CD4-positive, alpha-beta T cell (primary cell): ENCODE measurements at regions not wholly inside any gene's neighbourhood (a gene's known extent, or its start where the extent isn't known, plus 50 kb on each side); places are given as distances from the start of the nearest gene placed in this dataset.

Experiments
- ATAC-seq: fragments of 200-7000 bp; cut with Tn5 transposase; one replicate; pipeline ENCODE4 v1.10.0; 2022; ENCODE audit warnings: mild to moderate bottlenecking; ENCODE audit not compliant: poor library complexity
- CTCF ChIA-PET: fragments of 350-600 bp; sonication (Branson Sonifier 250); formaldehyde crosslinking; loops from one replicate; lab custom pipeline; 2021; ENCODE audit warnings: antibody characterized with exemption, inconsistent platforms; lab: Charles Lee
- POLR2A ChIA-PET: fragments of 350-600 bp; sonication (Branson Sonifier 250); formaldehyde crosslinking; loops from one replicate; lab custom pipeline; 2021; ENCODE audit warnings: antibody characterized with exemption, inconsistent platforms; lab: Charles Lee
- DNase-seq, 14 experiments: peaks; one replicate each; pipeline ENCODE4 v3.0.0-alpha.2; 2013 to 2020; ENCODE audit warnings: mixed read lengths in 2 of 14
- H3K27ac ChIP-seq, 2 donors: one replicate each; pipeline versions ENCODE4 v1.5.1 to v1.7.0; 2013; ENCODE audit warnings: low read length in 2 of 2, low read depth in 1 of 2, mild to moderate bottlenecking in 1 of 2
- H3K27me3 ChIP-seq, 2 experiments: 1 replicate in 1 of 2; 2 replicates in 1 of 2; pipeline versions ENCODE4 v1.6.1 to v1.7.0; 2013; ENCODE audit warnings: low read length in 2 of 2, control low read depth in 1 of 2, mild to moderate bottlenecking in 1 of 2, moderate library complexity in 1 of 2; ENCODE audit not compliant: insufficient read depth in 2 of 2, control insufficient read depth in 1 of 2
- H3K36me3 ChIP-seq: one replicate; pipeline ENCODE4 v1.6.1; 2013; ENCODE audit warnings: low read length, control low read depth; ENCODE audit not compliant: insufficient read depth
- H3K4me1 ChIP-seq: one replicate; pipeline ENCODE4 v1.6.1; 2013; ENCODE audit warnings: low read length, control low read depth; ENCODE audit not compliant: insufficient read depth
- H3K4me3 ChIP-seq: one replicate; pipeline ENCODE4 v1.5.1; 2013; ENCODE audit warnings: mild to moderate bottlenecking, low read length, moderate library complexity
- H3K9me3 ChIP-seq, 2 experiments: 1 replicate in 1 of 2; 2 replicates in 1 of 2; pipeline versions ENCODE4 v1.6.1 to v1.7.0; 2013; ENCODE audit warnings: low read length in 2 of 2, mild to moderate bottlenecking in 2 of 2, control low read depth in 1 of 2, moderate library complexity in 1 of 2; ENCODE audit not compliant: control insufficient read depth in 1 of 2, insufficient read depth in 1 of 2
- H3K27ac Mint-ChIP-seq: one replicate; pipeline ENCODE4 v1.8.0; 2020; ENCODE audit warnings: mixed read lengths
- H3K27me3 Mint-ChIP-seq: one replicate; pipeline ENCODE4 v1.8.0; 2021; ENCODE audit warnings: mixed read lengths
- H3K36me3 Mint-ChIP-seq: one replicate; pipeline ENCODE4 v1.8.0; 2021; ENCODE audit warnings: low read depth, mixed read lengths
- H3K4me1 Mint-ChIP-seq: one replicate; pipeline ENCODE4 v1.8.0; 2021; ENCODE audit warnings: low read depth, mixed read lengths
- H3K4me3 Mint-ChIP-seq: one replicate; pipeline ENCODE4 v1.8.0; 2020; ENCODE audit warnings: mild to moderate bottlenecking, mixed read lengths
- H3K9me3 Mint-ChIP-seq: one replicate; pipeline ENCODE4 v1.8.0; 2020; ENCODE audit warnings: mixed read lengths
- CTCF ChIP-seq: fragments of 200-600 bp; IDR thresholded peaks from one replicate; pipeline ENCODE4 v1.8.0; 2022; ENCODE audit warnings: antibody characterized with exemption, mild to moderate bottlenecking
- intact Hi-C, 2 experiments: fragments of 100-400 bp; cut with DNase I in 1 of 2; cut with micrococcal nuclease in 1 of 2; formaldehyde crosslinking; loops; one replicate each; pipeline versions ENCODE4 v1.15.1 to v1.9.0; 2023 to 2025; cut with DNase I, micrococcal nuclease

- Mint-ChIP-seq H3K27me3 (peaks cover 31% of the 10 kb centered on the region), H3K4me1 (no peaks in the 10 kb centered on the region), H3K27ac (no peak overlapping the region), H3K4me3 (no peak overlapping the region), H3K36me3 (no peaks in the 10 kb centered on the region), H3K9me3 (no peaks in the 10 kb centered on the region)
- no peaks in the 10 kb centered on the region for H3K36me3 ChIP-seq
- H3K9me3 ChIP-seq = no peaks in the 10 kb centered on the region
- H3K4me3 ChIP-seq = no peak overlapping the region
- no peak overlapping the region for H3K27ac ChIP-seq
- CTCF ChIA-PET = no interaction called here
- ATAC-seq (no peak), DNase-seq (no peak)
- H3K27me3 ChIP-seq = no peaks in the 10 kb centered on the region
- intact Hi-C loops = no loop called here
- POLR2A ChIA-PET = no interaction called here
- no peaks in the 10 kb centered on the region for H3K4me1 ChIP-seq
- no peak for TF ChIP-seq CTCF
These were observed 812.8 kb downstream of the TBC1D22A start for GRCh38 chr22:47575291-47575690.

DNA sequence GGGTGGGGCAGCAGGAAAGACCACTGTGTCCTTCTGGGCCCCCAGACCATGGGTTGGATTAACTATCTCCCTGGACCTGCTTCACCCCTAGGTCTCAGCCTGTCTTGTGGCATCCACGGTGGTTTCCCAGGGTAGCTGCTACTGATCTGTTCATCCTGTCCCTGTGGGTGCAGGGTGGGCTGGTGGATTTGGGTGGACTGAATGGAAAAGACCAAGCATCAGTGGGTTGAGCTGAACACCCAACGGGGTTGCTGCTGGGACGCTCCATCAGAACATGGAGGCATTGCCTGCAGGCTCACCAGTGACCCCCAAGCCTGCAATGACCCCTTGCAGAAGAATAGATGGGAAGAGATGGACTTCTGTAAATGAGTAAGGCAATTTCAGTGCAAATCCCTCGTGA, 812.1 kb downstream of the TBC1D22A start:
- H3K4me3 ChIP-seq = no peak overlapping the region
- H3K36me3 Mint-ChIP-seq = no peaks in the 10 kb centered on the region

DNA sequence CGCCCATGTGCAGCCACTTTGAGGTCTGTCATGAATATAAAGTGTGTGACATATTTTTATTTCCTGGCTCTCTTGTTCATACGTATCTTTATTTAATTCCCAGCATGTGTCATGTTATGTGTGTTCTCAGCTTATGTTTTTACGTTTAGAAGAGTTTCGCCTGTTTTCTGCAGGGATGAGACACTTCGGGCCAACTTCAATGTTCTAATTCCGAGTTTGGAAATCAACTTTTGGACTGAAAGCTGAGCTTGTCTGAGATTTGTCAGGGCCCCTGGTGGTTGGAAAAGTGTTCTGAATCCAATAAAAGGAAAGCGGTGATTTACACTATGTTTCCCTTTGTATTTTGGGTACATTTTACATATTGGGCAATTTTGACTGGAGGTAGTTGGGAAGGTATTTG, 810.7 kb downstream of the TBC1D22A start:
- H3K27me3 Mint-ChIP-seq = peaks cover 29% of the 10 kb centered on the region
- Histone ChIP-seq H3K9me3 (no peaks in the 10 kb centered on the region), H3K27me3 (no peaks in the 10 kb centered on the region), H3K27ac (no peak overlapping the region), H3K4me1 (no peaks in the 10 kb centered on the region), H3K36me3 (no peaks in the 10 kb centered on the region), H3K4me3 (no peak overlapping the region)
- H3K27ac Mint-ChIP-seq = no peak overlapping the region
- DNase-seq (no peak), ATAC-seq (no peak)
- POLR2A ChIA-PET = no interaction called here
- no peak overlapping the region for H3K4me3 Mint-ChIP-seq
- TF ChIP-seq CTCF = no peak
- CTCF ChIA-PET = no interaction called here
- H3K9me3 Mint-ChIP-seq = no peaks in the 10 kb centered on the region
- intact Hi-C loops = no loop called here
- H3K36me3 Mint-ChIP-seq = no peaks in the 10 kb centered on the region
- H3K4me1 Mint-ChIP-seq = no peaks in the 10 kb centered on the region

More for the DNA sequence above, 812.1 kb downstream of the TBC1D22A start:
- no peak for TF ChIP-seq CTCF
- Mint-ChIP-seq H3K27me3 (peaks cover 29% of the 10 kb centered on the region), H3K9me3 (no peaks in the 10 kb centered on the region), H3K27ac (no peak overlapping the region), H3K4me3 (no peak overlapping the region), H3K4me1 (no peaks in the 10 kb centered on the region)
- DNase-seq (no peak), ATAC-seq (no peak)
- no peak overlapping the region for H3K27ac ChIP-seq
- no peaks in the 10 kb centered on the region for H3K27me3 ChIP-seq
- ChIA-PET POLR2A (no interaction called here), CTCF (no interaction called here)
- no peaks in the 10 kb centered on the region for H3K9me3 ChIP-seq
- no peaks in the 10 kb centered on the region for H3K36me3 ChIP-seq
- intact Hi-C loops = no loop called here
- H3K4me1 ChIP-seq = no peaks in the 10 kb centered on the region
